ENCODE measurements at regions not wholly inside any gene's neighbourhood (a gene's known extent, or its start where the extent isn't known, plus 50 kb on each side); places are given as distances from the start of the nearest gene placed in this dataset.

DNA sequence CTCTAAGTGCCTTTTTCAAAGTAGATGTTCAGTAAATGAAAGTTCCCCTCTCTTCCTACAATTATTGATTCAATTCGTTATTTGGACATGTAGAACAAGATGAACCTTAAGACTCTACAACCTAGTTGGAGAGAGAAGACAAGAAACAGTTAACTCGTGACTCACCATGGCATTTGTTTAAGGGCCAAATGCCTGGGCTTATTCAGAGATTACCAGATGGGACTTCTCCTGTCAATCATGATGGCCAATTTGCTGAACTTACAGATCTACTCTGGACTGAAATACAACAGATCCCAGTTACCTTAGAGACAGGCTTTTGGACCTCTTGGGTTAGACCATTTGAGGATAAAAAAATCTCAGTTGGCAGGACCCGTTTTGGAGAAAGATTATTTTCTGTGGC lies 93.5 kb downstream of the C1orf94 start:
- TF ChIP-seq, protein P1, sequence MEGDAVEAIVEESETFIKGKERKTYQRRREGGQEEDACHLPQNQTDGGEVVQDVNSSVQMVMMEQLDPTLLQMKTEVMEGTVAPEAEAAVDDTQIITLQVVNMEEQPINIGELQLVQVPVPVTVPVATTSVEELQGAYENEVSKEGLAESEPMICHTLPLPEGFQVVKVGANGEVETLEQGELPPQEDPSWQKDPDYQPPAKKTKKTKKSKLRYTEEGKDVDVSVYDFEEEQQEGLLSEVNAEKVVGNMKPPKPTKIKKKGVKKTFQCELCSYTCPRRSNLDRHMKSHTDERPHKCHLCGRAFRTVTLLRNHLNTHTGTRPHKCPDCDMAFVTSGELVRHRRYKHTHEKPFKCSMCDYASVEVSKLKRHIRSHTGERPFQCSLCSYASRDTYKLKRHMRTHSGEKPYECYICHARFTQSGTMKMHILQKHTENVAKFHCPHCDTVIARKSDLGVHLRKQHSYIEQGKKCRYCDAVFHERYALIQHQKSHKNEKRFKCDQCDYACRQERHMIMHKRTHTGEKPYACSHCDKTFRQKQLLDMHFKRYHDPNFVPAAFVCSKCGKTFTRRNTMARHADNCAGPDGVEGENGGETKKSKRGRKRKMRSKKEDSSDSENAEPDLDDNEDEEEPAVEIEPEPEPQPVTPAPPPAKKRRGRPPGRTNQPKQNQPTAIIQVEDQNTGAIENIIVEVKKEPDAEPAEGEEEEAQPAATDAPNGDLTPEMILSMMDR (IDR thresholded peaks at IDR 0.05; ENCODE audit: low read depth, low read length) = no peak
- DNase-seq (ENCODE audit: extremely low read depth, low read depth) = no peak

DNA sequence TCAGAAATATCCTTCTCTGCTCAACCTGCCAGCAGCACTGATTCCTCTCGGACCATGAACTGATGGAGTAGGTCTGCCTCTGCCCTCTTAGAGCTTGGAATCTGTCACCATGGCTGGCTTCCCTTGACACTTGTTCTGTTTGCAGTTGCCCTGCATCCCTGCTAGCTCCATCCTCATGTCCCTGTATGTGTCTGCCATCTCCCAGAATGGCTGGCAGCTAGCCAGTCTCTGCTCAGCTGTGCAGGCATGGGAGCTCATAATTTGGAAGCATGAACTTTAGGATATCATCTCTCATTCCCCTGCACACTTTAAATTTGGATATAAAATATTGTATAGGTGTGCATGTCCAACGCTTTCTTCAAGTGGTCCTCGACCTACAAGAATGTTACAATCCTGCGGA lies 95.4 kb downstream of the C1orf94 start:
- DNase-seq (ENCODE audit: extremely low read depth, low read depth) = no peak
- TF ChIP-seq, protein P1 (IDR thresholded peaks at IDR 0.05; ENCODE audit: low read depth, low read length) = no peak

DNA sequence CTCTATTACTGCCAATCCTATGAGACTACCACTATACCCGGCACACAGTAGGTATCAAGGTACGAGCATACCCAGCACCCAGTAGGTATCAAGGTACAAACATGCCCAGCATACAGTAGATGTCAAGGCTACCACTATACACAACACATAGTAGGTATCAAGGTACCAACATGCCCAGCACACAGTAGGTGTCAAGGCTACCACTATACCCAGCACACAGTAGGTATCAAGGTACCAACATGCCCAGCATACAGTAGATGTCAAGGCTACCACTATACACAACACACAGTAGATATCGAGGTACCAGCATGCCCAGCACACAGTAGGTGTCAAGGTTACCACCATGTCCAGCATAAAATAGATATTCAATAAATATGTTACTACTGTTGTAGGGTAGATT lies 98.4 kb downstream of the C1orf94 start:
- TF ChIP-seq, protein P1 (IDR thresholded peaks at IDR 0.05; ENCODE audit: low read depth, low read length) = no peak
- DNase-seq (ENCODE audit: extremely low read depth, low read depth) = no peak

DNA sequence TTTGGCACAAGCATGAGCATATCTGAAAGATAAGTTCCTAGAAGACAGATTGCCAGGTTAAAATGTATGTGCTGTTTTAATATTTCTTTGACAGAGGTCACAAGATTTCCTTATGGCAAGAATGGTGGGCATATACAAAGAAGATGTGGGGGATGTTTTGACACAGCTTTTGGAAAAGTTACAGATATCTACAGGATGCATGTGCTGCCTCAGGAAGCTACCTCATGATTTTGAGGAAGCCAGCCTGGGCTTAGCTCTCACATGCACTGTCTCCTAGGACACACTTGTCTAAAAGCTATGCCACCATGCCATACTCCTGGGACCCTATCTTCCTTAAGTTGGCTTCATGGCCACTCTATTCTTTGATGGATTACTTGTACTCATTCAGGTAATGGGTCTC lies 99.9 kb downstream of the C1orf94 start:
- no peak for DNase-seq (ENCODE audit: extremely low read depth, low read depth)
- TF ChIP-seq, protein P1 (IDR thresholded peaks at IDR 0.05; ENCODE audit: low read depth, low read length) = no peak

DNA sequence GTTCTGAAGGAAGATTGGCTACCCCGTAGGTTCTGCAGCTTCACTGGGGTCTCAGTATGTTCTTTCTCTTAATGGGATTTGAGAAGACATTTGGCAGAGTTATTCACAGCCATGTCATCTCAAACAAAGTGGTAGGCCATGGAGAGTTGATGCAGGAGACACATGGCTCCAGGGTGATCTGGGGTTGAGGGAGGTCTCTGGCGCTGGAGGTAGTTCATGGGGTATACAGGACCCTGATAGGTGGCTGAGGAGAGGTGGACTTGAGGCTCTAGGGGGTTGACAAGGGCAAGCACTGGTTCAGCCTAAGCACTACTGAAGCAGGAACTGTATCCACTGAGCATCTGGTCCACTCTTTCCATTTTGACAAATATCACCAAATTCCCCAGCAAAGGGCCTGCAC lies 100.4 kb downstream of the C1orf94 start:
- TF ChIP-seq, protein P1 (IDR thresholded peaks at IDR 0.05; ENCODE audit: low read depth, low read length) = no peak

DNA sequence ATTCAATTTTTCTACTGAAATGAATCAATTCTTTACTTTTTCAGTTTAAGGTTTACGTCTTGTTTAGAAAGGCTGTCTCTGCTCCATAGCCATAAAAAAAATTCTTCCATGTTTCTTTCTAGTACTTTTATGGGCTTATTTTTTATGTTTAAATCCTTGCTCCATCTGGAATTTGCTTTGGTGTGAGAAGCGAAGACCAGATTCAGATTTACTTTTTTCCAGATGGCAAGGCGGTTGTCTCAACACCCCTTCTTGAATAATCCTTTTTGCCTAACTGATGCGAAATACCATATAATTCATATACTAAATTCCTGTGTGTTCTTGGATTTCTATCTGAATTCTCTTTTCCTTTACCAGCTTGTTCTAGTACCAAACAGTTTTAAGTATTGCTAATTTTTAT lies 101.5 kb downstream of the C1orf94 start:
- TF ChIP-seq, protein P1 (IDR thresholded peaks at IDR 0.05; ENCODE audit: low read depth, low read length) = no peak
- no peak for DNase-seq (ENCODE audit: extremely low read depth, low read depth)

More for the DNA sequence above, 100.4 kb downstream of the C1orf94 start:
- no peak for DNase-seq (ENCODE audit: extremely low read depth, low read depth)

DNA sequence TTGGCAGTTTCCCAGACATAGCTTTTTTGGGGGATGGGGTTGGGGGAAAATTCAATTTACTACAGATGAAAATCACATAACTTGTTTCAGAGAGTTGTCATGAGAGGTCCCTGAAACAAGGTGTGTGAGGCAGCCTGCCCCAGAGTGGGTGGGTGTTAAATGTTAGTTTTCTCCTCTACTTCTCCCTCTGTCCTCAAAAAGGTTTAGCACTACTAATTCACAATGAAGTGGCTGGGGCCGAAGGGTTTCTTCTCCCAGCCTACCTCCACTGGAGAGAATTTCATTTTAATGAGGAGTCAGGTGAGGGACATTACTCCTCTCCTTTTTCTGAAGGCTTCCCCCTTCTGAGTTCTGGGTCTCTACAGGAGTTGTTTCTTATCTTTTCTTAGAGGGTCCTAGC lies 103.3 kb downstream of the C1orf94 start:
- TF ChIP-seq, protein P1 (IDR thresholded peaks at IDR 0.05; ENCODE audit: low read depth, low read length) = no peak
- no peak for DNase-seq (ENCODE audit: extremely low read depth, low read depth)
